A549 (cell line): ENCODE measurements at regions not wholly inside any gene's neighbourhood (a gene's known extent, or its start where the extent isn't known, plus 50 kb on each side); places are given as distances from the start of the nearest gene placed in this dataset.

Experiments
- BCL3 ChIP-seq: fragments of >200 bp; sonication (Bioruptor Twin); formaldehyde crosslinking; IDR thresholded peaks from 3 replicates; pipeline ENCODE4 v1.6.1; 2016
- CTCF ChIP-seq: fragments of >200 bp; sonication (Bioruptor Twin); formaldehyde crosslinking; IDR thresholded peaks from 3 replicates; pipeline ENCODE4 v1.5.1; 2016
- MAX ChIP-seq: IDR thresholded peaks from 2 replicates; pipeline ENCODE4 v1.6.1; 2012
- MAZ ChIP-seq: fragments of 150-350 bp; IDR thresholded peaks from 2 replicates; pipeline ENCODE4 v1.6.1; 2014; ENCODE audit warnings: antibody characterized with exemption, low read depth, low read length, borderline replicate concordance
- PBX3 ChIP-seq: IDR thresholded peaks from 2 replicates; pipeline ENCODE4 v1.6.1; 2012
- POLR2A ChIP-seq: IDR thresholded peaks from 2 replicates; pipeline ENCODE4 v1.6.1; 2012; ENCODE audit warnings: mild to moderate bottlenecking, low read length
- USF2 ChIP-seq: fragments of 450-650 bp; IDR thresholded peaks from 2 replicates; pipeline ENCODE4 v1.6.1; 2014; ENCODE audit warnings: antibody characterized with exemption

DNA sequence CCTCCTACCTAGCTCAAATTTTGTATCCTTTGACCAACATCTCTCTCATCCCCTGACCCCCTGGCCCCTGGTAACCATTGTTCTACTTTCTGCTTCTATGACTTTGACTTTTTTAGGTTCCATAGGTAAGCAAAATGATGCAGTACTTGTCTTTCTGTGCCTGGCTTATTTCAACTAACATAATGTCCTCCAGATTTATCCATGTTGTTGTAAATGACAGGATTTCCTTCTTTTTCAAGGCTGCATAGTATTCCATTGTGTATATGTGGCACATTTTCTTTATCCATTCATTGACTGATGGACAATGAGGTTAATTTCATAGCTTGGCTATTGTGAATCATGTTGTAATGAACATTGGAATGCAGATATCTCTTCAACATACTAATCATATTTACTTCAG, 170.1 kb downstream of the DPY19L2 start:
- no peak for TF ChIP-seq CTCF
- no peak for TF ChIP-seq POLR2A
- no peak for TF ChIP-seq BCL3
- TF ChIP-seq MAZ = no peak
- TF ChIP-seq MAX = no peak
- TF ChIP-seq PBX3 = no peak
- no peak for TF ChIP-seq USF2
